ENCODE measurements at regions not wholly inside any gene's neighbourhood (a gene's known extent, or its start where the extent isn't known, plus 50 kb on each side); places are given as distances from the start of the nearest gene placed in this dataset.

DNA sequence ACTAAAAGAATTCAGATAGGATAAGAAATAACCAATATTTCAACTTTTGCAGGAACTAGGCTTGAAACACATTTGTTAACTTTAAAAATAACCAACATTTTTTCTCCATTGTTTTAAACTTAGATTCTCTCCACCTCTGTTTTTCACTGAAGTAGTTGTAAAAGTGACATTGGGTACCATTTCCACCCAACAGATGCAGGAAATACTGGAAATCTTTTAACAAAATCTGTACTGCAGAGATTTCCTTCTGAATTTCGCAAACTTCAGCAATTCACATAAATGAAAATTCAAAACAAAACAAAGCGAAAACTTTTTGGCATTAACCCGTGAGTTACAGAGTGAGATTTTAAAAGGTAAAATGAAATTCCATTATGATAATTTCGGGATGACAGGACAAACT lies 731.7 kb downstream of the RFPL4B start:
- no peak for ATAC-seq (ENCODE audit: low FRiP score)

DNA sequence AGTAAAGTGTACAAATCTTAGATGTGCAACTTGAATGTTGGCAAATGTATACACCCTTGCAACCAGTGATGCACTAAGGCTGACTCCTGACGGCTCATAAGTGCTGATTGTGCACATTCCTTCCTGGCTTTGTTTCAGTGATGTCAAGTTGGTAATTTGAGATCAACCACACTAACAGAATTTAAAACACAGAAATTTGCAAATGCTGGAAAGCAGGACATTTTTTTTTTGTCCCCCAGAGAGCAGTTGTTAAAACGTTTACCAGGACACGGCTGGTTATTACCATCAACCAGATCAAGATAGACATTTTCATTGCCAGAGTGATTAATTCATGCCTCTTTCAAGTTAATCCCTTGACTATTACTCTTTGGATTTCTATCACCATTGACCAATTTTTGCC lies 735.6 kb downstream of the RFPL4B start:
- TF ChIP-seq, protein P1, sequence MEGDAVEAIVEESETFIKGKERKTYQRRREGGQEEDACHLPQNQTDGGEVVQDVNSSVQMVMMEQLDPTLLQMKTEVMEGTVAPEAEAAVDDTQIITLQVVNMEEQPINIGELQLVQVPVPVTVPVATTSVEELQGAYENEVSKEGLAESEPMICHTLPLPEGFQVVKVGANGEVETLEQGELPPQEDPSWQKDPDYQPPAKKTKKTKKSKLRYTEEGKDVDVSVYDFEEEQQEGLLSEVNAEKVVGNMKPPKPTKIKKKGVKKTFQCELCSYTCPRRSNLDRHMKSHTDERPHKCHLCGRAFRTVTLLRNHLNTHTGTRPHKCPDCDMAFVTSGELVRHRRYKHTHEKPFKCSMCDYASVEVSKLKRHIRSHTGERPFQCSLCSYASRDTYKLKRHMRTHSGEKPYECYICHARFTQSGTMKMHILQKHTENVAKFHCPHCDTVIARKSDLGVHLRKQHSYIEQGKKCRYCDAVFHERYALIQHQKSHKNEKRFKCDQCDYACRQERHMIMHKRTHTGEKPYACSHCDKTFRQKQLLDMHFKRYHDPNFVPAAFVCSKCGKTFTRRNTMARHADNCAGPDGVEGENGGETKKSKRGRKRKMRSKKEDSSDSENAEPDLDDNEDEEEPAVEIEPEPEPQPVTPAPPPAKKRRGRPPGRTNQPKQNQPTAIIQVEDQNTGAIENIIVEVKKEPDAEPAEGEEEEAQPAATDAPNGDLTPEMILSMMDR (IDR thresholded peaks at IDR 0.05): no peak
- no peak for DNase-seq (ENCODE audit: low spot score)
- no peak for ATAC-seq (ENCODE audit: low FRiP score)

More for the DNA sequence above, 731.7 kb downstream of the RFPL4B start:
- TF ChIP-seq, protein P1 (IDR thresholded peaks at IDR 0.05): no peak
- no peak for DNase-seq (ENCODE audit: low spot score)

DNA sequence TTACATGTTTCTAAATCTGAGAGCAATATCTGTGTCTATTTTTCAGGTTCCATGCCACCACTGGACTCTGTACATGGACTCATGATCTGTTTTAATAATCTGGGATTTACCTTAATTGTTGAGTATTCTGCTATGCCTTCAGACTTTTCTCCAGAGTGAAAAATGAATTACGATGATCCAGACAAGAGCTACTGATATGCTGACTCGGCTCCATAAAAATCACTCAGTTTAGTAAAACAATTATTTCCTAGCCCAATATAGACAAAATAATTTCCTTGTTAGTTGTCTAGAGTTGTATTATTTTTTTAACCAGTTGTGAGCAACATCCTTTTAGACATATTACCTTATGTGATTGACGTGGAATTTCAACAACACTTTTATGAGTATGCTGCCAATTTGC lies 736.8 kb downstream of the RFPL4B start:
- TF ChIP-seq, protein P1 (IDR thresholded peaks at IDR 0.05): no peak
- ATAC-seq (ENCODE audit: low FRiP score) (no peak), DNase-seq (ENCODE audit: low spot score) (no peak)

DNA sequence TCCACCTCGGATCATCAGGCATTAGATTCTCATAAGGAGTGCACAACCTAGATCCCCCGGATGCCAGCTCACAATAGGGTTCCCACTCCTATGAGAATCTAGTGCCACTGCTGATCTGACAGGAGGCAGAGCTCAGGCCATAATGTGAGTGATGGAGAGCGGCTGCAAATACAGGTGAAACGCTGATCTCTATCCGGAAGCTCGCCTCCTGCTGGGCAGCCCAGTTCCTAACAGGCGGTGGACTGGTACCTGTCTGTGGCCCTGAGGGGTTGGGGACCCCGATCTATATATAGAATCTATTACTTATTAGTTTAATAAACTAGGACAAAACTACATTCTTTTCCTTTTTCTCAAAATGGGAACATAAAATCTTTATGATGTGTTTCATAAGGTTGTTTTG lies 741.9 kb downstream of the RFPL4B start:
- DNase-seq (ENCODE audit: low spot score) (no peak), ATAC-seq (ENCODE audit: low FRiP score) (no peak)
- TF ChIP-seq, protein P1 (IDR thresholded peaks at IDR 0.05): no peak

DNA sequence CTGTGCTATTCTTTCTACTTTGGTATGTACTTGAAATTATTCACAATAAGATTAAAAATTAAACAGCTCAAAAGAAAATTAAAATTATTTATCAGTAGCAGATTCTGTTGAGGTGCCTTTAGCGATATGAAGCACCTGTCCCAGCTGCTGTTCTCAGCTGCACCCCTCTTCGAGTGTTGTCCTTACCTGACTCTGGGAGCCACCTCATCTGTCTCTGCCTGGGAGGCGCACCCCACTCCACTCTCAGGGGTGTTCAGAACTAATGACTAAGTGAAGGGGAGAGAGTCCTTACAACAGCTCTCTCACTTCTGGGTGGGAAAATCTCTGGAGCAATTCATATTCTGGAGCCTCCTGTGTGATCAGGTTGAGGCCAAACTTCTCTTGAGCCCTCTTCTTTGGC lies 745.7 kb downstream of the RFPL4B start:
- DNase-seq (ENCODE audit: low spot score) (no peak), ATAC-seq (ENCODE audit: low FRiP score) (no peak)
- TF ChIP-seq, protein P1 (IDR thresholded peaks at IDR 0.05): no peak

DNA sequence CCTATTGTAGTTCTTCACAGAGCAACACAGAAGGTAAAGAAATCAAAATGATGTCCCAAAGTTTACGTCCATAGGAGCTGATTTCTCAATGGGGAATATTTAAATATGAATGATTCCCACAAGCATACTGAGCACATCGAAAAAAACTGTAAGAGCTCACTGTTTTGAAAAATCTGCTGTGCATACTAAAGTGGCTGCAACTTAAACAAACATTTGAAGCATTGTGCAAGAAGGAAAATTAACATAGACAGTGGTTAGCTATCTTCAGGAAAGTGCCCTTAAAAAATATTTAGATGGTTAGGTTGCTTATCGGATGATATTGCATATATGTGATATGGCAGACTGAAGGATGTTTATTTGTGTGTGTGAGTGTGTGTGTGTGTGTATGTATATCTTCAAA lies 747.6 kb downstream of the RFPL4B start:
- no peak for ATAC-seq (ENCODE audit: low FRiP score)
- TF ChIP-seq, protein P1 (IDR thresholded peaks at IDR 0.05): no peak

DNA sequence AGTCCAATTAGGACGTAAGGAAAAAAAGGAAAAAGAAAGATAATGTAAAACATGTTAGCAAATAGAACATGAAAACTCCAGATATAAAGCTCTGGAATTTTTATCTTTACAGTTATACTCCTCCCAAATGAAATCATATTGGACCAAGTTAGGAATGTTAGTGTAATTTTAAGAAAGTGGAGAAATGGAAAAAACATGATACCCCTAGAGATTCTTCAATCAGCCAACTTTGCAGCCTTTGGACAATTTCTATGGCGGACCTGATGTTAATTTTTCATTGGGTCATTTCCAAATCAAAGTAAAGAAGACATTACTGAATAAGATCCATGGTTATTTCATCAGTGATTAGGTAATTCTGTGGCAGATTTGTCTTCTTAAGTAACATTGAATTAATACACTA lies 748.7 kb downstream of the RFPL4B start:
- TF ChIP-seq, protein P1 (IDR thresholded peaks at IDR 0.05): no peak
- ATAC-seq (ENCODE audit: low FRiP score): no peak
- no peak for DNase-seq (ENCODE audit: low spot score)

More for the DNA sequence above, 747.6 kb downstream of the RFPL4B start:
- no peak for DNase-seq (ENCODE audit: low spot score)
